Nephron (organoid): ENCODE measurements at regions not wholly inside any gene's neighbourhood (a gene's known extent, or its start where the extent isn't known, plus 50 kb on each side); places are given as distances from the start of the nearest gene placed in this dataset.

Source experiments
- H3K27ac Mint-ChIP-seq, 3 experiments: 2 replicates each; pipeline ENCODE4 v1.8.0; 2020; ENCODE audit warnings: mixed read lengths in 3 of 3, mild to moderate bottlenecking in 2 of 3, moderate library complexity in 1 of 3
- H3K27me3 Mint-ChIP-seq: 2 replicates; pipeline ENCODE4 v1.8.0; 2021; ENCODE audit warnings: low read depth, mild to moderate bottlenecking, moderate library complexity, mixed read lengths
- H3K36me3 Mint-ChIP-seq: 2 replicates; pipeline ENCODE4 v1.8.0; 2020; ENCODE audit warnings: low read depth, mixed read lengths
- H3K4me1 Mint-ChIP-seq: 2 replicates; pipeline ENCODE4 v1.8.0; 2020; ENCODE audit warnings: mixed read lengths
- H3K4me3 Mint-ChIP-seq, 3 experiments: 2 replicates each; pipeline ENCODE4 v1.8.0; 2020; ENCODE audit warnings: mild to moderate bottlenecking in 3 of 3, mixed read lengths in 3 of 3, moderate library complexity in 2 of 3
- H3K9me3 Mint-ChIP-seq: 2 replicates; pipeline ENCODE4 v1.8.0; 2020; ENCODE audit warnings: mixed read lengths
- CTCF ChIP-seq, 3 experiments: fragments of 200-600 bp; sonication (generic); IDR thresholded peaks; one replicate each; pipeline ENCODE4 v1.5.0; 2021; ENCODE audit warnings: antibody characterized with exemption in 3 of 3; ENCODE audit not compliant: unreplicated experiment in 3 of 3

DNA sequence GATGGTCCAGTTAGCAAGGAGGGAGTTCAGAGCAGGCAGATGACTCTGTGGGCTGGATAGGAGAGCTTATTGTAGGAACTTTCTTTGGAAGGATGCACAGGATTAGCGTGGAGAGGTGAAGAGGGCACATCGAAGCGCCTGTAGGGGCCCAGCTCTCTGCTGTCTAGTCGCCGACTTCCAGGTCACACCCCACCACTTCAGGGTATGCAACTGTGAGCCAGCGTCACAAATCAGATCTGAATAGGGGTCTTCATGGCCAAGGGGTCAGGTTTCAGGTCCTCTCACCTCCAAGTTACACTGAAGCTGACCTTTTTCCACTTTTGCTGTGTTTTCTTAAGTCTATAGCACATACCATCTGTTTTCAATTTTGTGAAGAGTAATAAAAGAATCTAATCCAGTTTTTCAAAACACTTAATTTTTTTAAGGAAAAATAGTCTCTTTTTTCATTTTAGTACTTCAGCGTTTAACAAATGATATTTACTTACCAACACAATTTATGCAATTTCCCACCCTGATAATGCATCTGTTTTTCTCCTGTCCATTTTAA, 364.2 kb upstream of the CLINT1 start:
- H3K27me3 Mint-ChIP-seq: peaks cover 3% of the 10 kb centered on the region
- no peak overlapping the region for H3K4me3 Mint-ChIP-seq
- H3K36me3 Mint-ChIP-seq: no peaks in the 10 kb centered on the region
- H3K9me3 Mint-ChIP-seq: peaks cover 12% of the 10 kb centered on the region
- H3K27ac Mint-ChIP-seq: no peak overlapping the region
- no peaks in the 10 kb centered on the region for H3K4me1 Mint-ChIP-seq
- TF ChIP-seq CTCF (IDR thresholded peaks at IDR 0.05; ENCODE audit: unreplicated experiment in 3 of 3): no peak

GRCh38 chr5:158212917-158213316, 354.0 kb upstream of the CLINT1 start:
- no peak overlapping the region for H3K4me3 Mint-ChIP-seq
- TF ChIP-seq CTCF (IDR thresholded peaks at IDR 0.05; ENCODE audit: unreplicated experiment in 3 of 3): no peak
- H3K4me1 Mint-ChIP-seq: no peaks in the 10 kb centered on the region
- H3K27ac Mint-ChIP-seq: no peak overlapping the region
- peaks cover 4% of the 10 kb centered on the region for H3K27me3 Mint-ChIP-seq
- no peaks in the 10 kb centered on the region for H3K36me3 Mint-ChIP-seq
- no peaks in the 10 kb centered on the region for H3K9me3 Mint-ChIP-seq

DNA sequence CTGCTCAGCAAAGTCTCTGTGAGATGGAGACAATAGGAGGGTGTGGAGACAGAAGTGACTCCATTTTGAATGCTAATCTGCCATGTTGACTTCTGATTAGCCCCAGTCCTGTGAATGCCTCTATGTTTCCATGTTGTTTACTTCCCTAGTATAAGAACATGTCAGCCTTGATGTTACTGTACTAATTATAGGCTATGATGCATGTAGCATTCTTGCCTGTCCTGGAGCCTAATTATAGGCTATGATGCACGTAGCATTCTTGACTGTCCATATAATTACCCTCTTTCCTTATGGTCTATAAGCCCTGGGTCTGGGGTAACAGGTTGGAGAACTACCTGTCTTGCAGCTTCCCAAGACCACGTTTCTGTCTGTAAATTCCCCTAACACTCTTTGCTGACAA, 353.3 kb upstream of the CLINT1 start:
- Mint-ChIP-seq H3K9me3 (no peaks in the 10 kb centered on the region), H3K4me1 (no peaks in the 10 kb centered on the region), H3K27ac (no peak overlapping the region), H3K27me3 (peaks cover 4% of the 10 kb centered on the region), H3K4me3 (no peak overlapping the region), H3K36me3 (no peaks in the 10 kb centered on the region)
- no peak for TF ChIP-seq CTCF (IDR thresholded peaks at IDR 0.05; ENCODE audit: unreplicated experiment in 3 of 3)

- H3K27me3 Mint-ChIP-seq: peaks cover 8% of the 10 kb centered on the region
- no peak overlapping the region for H3K27ac Mint-ChIP-seq
- H3K4me3 Mint-ChIP-seq: no peak overlapping the region
- no peaks in the 10 kb centered on the region for H3K4me1 Mint-ChIP-seq
- TF ChIP-seq CTCF (IDR thresholded peaks at IDR 0.05; ENCODE audit: unreplicated experiment in 3 of 3): no peak
- H3K9me3 Mint-ChIP-seq: no peaks in the 10 kb centered on the region
- no peaks in the 10 kb centered on the region for H3K36me3 Mint-ChIP-seq
Measured at GRCh38 chr5:158209219-158209908, 350.4 kb upstream of the CLINT1 start.

GRCh38 chr5:158207733-158208132, 348.8 kb upstream of the CLINT1 start:
- no peak overlapping the region for H3K4me3 Mint-ChIP-seq
- no peaks in the 10 kb centered on the region for H3K4me1 Mint-ChIP-seq
- H3K27ac Mint-ChIP-seq: no peak overlapping the region
- peaks cover 8% of the 10 kb centered on the region for H3K27me3 Mint-ChIP-seq
- H3K36me3 Mint-ChIP-seq: no peaks in the 10 kb centered on the region
- no peaks in the 10 kb centered on the region for H3K9me3 Mint-ChIP-seq
- no peak for TF ChIP-seq CTCF (IDR thresholded peaks at IDR 0.05; ENCODE audit: unreplicated experiment in 3 of 3)

DNA sequence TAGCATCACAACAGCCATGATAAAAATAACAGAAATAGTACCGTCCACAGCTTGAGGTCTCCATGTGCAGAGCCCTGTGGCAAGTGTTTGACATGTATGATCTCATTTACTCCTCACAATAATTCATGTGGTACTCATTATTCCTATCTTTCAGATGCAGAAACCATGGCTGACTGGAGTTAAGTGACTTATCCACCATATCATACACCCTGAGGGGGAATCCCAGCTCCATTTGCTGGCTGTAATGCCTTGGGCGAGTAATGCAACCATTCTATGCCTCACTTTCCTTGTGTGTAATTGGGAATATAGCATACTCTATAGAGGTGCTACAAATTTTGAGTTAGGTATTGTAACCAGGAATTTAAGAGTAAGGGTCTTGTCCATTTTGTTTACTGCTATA, 347.0 kb upstream of the CLINT1 start:
- Mint-ChIP-seq H3K9me3 (no peaks in the 10 kb centered on the region), H3K4me3 (no peak overlapping the region), H3K4me1 (peaks cover 8% of the 10 kb centered on the region), H3K27ac (no peak overlapping the region), H3K27me3 (peaks cover 12% of the 10 kb centered on the region), H3K36me3 (no peaks in the 10 kb centered on the region)
- TF ChIP-seq CTCF (IDR thresholded peaks at IDR 0.05; ENCODE audit: unreplicated experiment in 3 of 3): no peak
